PC-3 (cell line): ENCODE measurements at regions not wholly inside any gene's neighbourhood (a gene's known extent, or its start where the extent isn't known, plus 50 kb on each side); places are given as distances from the start of the nearest gene placed in this dataset.

Experiments
- ATAC-seq: fragments of 200-7000 bp; cut with Tn5 transposase; 2 replicates; pipeline ENCODE4 v1.9.1; 2020; ENCODE audit warnings: mild to moderate bottlenecking, moderate library complexity
- BruUV-seq: library from RNA; stranded (reverse); fragments of 400-500 nt; replicated peaks from 2 replicates; lab custom pipeline; 2021; lab: Mats Ljungman, UMichigan
- CTCF ChIA-PET: fragments of 300-600 bp; sonication (Branson Sonifier 250); formaldehyde crosslinking; loops from one replicate; lab custom pipeline; 2022; ENCODE audit warnings: antibody characterized with exemption; lab: Charles Lee
- POLR2A ChIA-PET: fragments of 300-600 bp; sonication (Branson Sonifier 250); formaldehyde crosslinking; loops from one replicate; lab custom pipeline; 2022; ENCODE audit warnings: antibody characterized with exemption; ENCODE audit not compliant: unreplicated experiment; lab: Charles Lee
- DNase-seq: peaks from one replicate; pipeline ENCODE4 v3.0.0-alpha.2; 2015
- H2AFZ ChIP-seq: fragments of 300-600 bp; sonication (generic); 2 replicates; pipeline ENCODE4 v1.6.0; 2016; ENCODE audit warnings: antibody characterized with exemption, low read length
- H3F3A ChIP-seq: fragments of 300-600 bp; sonication (generic); one replicate; pipeline ENCODE4 v1.6.0; 2017; ENCODE audit warnings: antibody characterized with exemption, low read length, control low read depth, mild to moderate bottlenecking; ENCODE audit not compliant: unreplicated experiment
- H3K27ac ChIP-seq: fragments of 300-600 bp; sonication (generic); 2 replicates; pipeline ENCODE4 v1.5.1; 2016; ENCODE audit warnings: mild to moderate bottlenecking, low read length
- H3K27me3 ChIP-seq: fragments of 300-600 bp; sonication (generic); 2 replicates; pipeline ENCODE4 v1.6.1; 2016; ENCODE audit warnings: low read length, mixed read lengths
- H3K36me3 ChIP-seq: fragments of 300-600 bp; sonication (generic); 2 replicates; pipeline ENCODE4 v1.6.1; 2016; ENCODE audit warnings: low read depth, mixed run types, low read length, mixed read lengths
- H3K4me1 ChIP-seq: fragments of 300-600 bp; sonication (generic); 2 replicates; pipeline ENCODE4 v1.5.1; 2016; ENCODE audit warnings: low read length; ENCODE audit not compliant: insufficient read depth
- H3K4me2 ChIP-seq: fragments of 300-600 bp; sonication (generic); 2 replicates; pipeline ENCODE4 v1.6.0; 2016; ENCODE audit warnings: low read length
- H3K4me3 ChIP-seq: fragments of 300-600 bp; sonication (generic); 2 replicates; pipeline ENCODE4 v1.5.1; 2016; ENCODE audit warnings: mild to moderate bottlenecking, low read length, mixed read lengths
- H3K79me2 ChIP-seq: fragments of 300-600 bp; sonication (generic); 2 replicates; pipeline ENCODE4 v1.6.1; 2017; ENCODE audit warnings: low read length, mixed read lengths
- H3K9ac ChIP-seq: fragments of 300-600 bp; sonication (generic); 2 replicates; pipeline ENCODE4 v1.6.0; 2016; ENCODE audit warnings: mild to moderate bottlenecking, low read length
- H3K9me2 ChIP-seq: fragments of 300-600 bp; sonication (generic); replicated peaks from 2 replicates; pipeline ENCODE4 v1.6.1; 2016; ENCODE audit warnings: mixed run types, low read length, mixed read lengths
- H3K9me3 ChIP-seq: fragments of 300-600 bp; sonication (generic); 2 replicates; pipeline ENCODE4 v1.6.1; 2016; ENCODE audit warnings: low read length, mixed read lengths
- H4K20me1 ChIP-seq: fragments of 300-600 bp; sonication (generic); 2 replicates; pipeline ENCODE4 v1.6.1; 2016; ENCODE audit warnings: low read length, mixed read lengths
- CTCF ChIP-seq: fragments of 300-600 bp; sonication (generic); conservative IDR thresholded peaks from 2 replicates; pipeline ENCODE4 v1.5.1; 2017; ENCODE audit warnings: antibody characterized with exemption, low read depth, mild to moderate bottlenecking, low read length
- EZH2 ChIP-seq: fragments of 300-600 bp; sonication (generic); IDR thresholded peaks from one replicate; pipeline ENCODE4 v1.6.1; 2017; ENCODE audit warnings: antibody characterized with exemption, mild to moderate bottlenecking, low read length; ENCODE audit not compliant: unreplicated experiment
- EZH2phosphoT487 ChIP-seq: fragments of 300-600 bp; sonication (generic); IDR thresholded peaks from 2 replicates; pipeline ENCODE4 v1.6.1; 2018; ENCODE audit warnings: mild to moderate bottlenecking, antibody characterized with exemption, low read length, borderline replicate concordance
- intact Hi-C: fragments of 100-400 bp; cut with micrococcal nuclease; formaldehyde crosslinking; loops from 2 replicates; pipeline ENCODE4 v1.9.0; 2023

GRCh38 chr5:34474573-34475021 is 181.5 kb upstream of the RAI14 start:
- peak; percentile 97 for TF ChIP-seq CTCF
- TF ChIP-seq EZH2phosphoT487, result no peak
- Histone ChIP-seq H3K4me2 (no peak overlapping the region), H3K4me3 (no peak overlapping the region), H4K20me1 (no peaks in the 10 kb centered on the region), H3K27ac (no peak overlapping the region), H3K79me2 (no peaks in the 10 kb centered on the region), H3K4me1 (peaks cover 4% of the 10 kb centered on the region; the same call in 1 of the 2 replicates), H3K9me3 (no peaks in the 10 kb centered on the region), H3F3A (no peaks in the 10 kb centered on the region), H3K9ac (no peak overlapping the region), H3K36me3 (no peaks in the 10 kb centered on the region), H2AFZ (0 out of 2 replicates have a peak overlapping the region, but pooled peaks have one; percentile 13), H3K27me3 (no peaks in the 10 kb centered on the region), H3K9me2 (no peaks in the 10 kb centered on the region)
- no TSS peak for BruUV-seq
- ATAC-seq (peak; percentile 84), DNase-seq (peak; percentile 73)
- intact Hi-C loops, result loop anchor here (1.0 to 5.0 kb wide), 3 partner anchors 48 to 529 kb away; no protein-coding TSS in a partner anchor
- ChIA-PET POLR2A (no interaction called here), CTCF (interaction anchor here (0.6 to 1.0 kb wide), 2 partner anchors 426 to 529 kb away, joined by 3 to 6 read pairs; no protein-coding TSS in a partner anchor)

- H3K9me3 ChIP-seq, result no peaks in the 10 kb centered on the region
- no peaks in the 10 kb centered on the region for H3K9me2 ChIP-seq
- no peaks in the 10 kb centered on the region for H3K79me2 ChIP-seq
- no peaks in the 10 kb centered on the region for H3F3A ChIP-seq
- no peak overlapping the region for H3K4me3 ChIP-seq
- no peaks in the 10 kb centered on the region for H3K27me3 ChIP-seq
- POLR2A ChIA-PET, result interaction anchor here (0.7 kb wide), 1 partner anchor 363 kb away, joined by 3 read pairs; the partner anchor contains the start of gene TTC23L
- no peak overlapping the region for H2AFZ ChIP-seq
- ATAC-seq (no peak), DNase-seq (no peak)
- no peak overlapping the region for H3K27ac ChIP-seq
- no peaks in the 10 kb centered on the region; the same call in 1 of the 2 replicates for H3K4me1 ChIP-seq
- H3K36me3 ChIP-seq, result no peaks in the 10 kb centered on the region
- no peaks in the 10 kb centered on the region for H4K20me1 ChIP-seq
- BruUV-seq, result no TSS peak
- no peak overlapping the region for H3K9ac ChIP-seq
- TF ChIP-seq EZH2phosphoT487 (no peak), EZH2 (no peak), CTCF (no peak)
- intact Hi-C loops, result no loop called here
- no peak overlapping the region for H3K4me2 ChIP-seq
- CTCF ChIA-PET, result no interaction called here
Observed at GRCh38 chr5:34475249-34475966, 180.7 kb upstream of the RAI14 start.
